GM23338 (cell line): ENCODE measurements at regions not wholly inside any gene's neighbourhood (a gene's known extent, or its start where the extent isn't known, plus 50 kb on each side); places are given as distances from the start of the nearest gene placed in this dataset.

Experiments used
- ATAC-seq: fragments of 200-7000 bp; cut with Tn5 transposase; 3 replicates; pipeline ENCODE4 v1.9.1; 2020
- DNase-seq: peaks from one replicate; pipeline ENCODE4 v3.0.0-alpha.2; 2015; ENCODE audit warnings: low spot score
- H2AFZ ChIP-seq: fragments of 200-600 bp; sonication (generic); 2 replicates; pipeline ENCODE4 v1.8.0; 2016; ENCODE audit warnings: antibody characterized with exemption, mild to moderate bottlenecking, moderate library complexity
- H3F3A ChIP-seq: fragments of 200-600 bp; sonication (generic); replicated peaks from 2 replicates; pipeline ENCODE4 v1.8.0; 2017; ENCODE audit warnings: antibody characterized with exemption, mixed run types, low read depth
- H3K27ac ChIP-seq: fragments of 200-600 bp; sonication (generic); 2 replicates; pipeline ENCODE4 v1.6.1; 2016; ENCODE audit warnings: low read depth
- H3K27me3 ChIP-seq: fragments of 200-600 bp; sonication (generic); 2 replicates; pipeline ENCODE4 v1.8.0; 2016; ENCODE audit warnings: mild to moderate bottlenecking, mixed run types, moderate library complexity; ENCODE audit not compliant: insufficient read depth
- H3K36me3 ChIP-seq: fragments of 200-600 bp; sonication (generic); 2 replicates; pipeline ENCODE4 v1.8.0; 2016; ENCODE audit warnings: mild to moderate bottlenecking; ENCODE audit not compliant: insufficient read depth
- H3K4me1 ChIP-seq: fragments of 200-600 bp; sonication (generic); 2 replicates; pipeline ENCODE4 v1.8.0; 2016; ENCODE audit warnings: mild to moderate bottlenecking, moderate library complexity; ENCODE audit not compliant: insufficient read depth
- H3K4me2 ChIP-seq: fragments of 200-600 bp; sonication (generic); 2 replicates; pipeline ENCODE4 v1.7.1; 2017; ENCODE audit warnings: mixed run types
- H3K4me3 ChIP-seq: fragments of 200-600 bp; sonication (generic); 2 replicates; pipeline ENCODE4 v1.6.1; 2016; ENCODE audit warnings: mixed run types
- H3K79me2 ChIP-seq: fragments of 200-600 bp; sonication (generic); replicated peaks from 2 replicates; pipeline ENCODE4 v1.8.0; 2017; ENCODE audit warnings: mild to moderate bottlenecking; ENCODE audit not compliant: insufficient read depth
- H3K9me2 ChIP-seq: fragments of 200-600 bp; sonication (generic); 2 replicates; pipeline ENCODE4 v1.8.0; 2017; ENCODE audit not compliant: insufficient read depth
- H4K20me1 ChIP-seq: fragments of 200-600 bp; sonication (generic); replicated peaks from 2 replicates; pipeline ENCODE4 v1.8.0; 2017; ENCODE audit warnings: mild to moderate bottlenecking; ENCODE audit not compliant: insufficient read depth
- H3K27ac Mint-ChIP-seq: 2 replicates; pipeline ENCODE4 v1.8.0; 2020; ENCODE audit warnings: inconsistent platforms, mild to moderate bottlenecking, moderate library complexity, mixed read lengths
- H3K27me3 Mint-ChIP-seq: 3 replicates; pipeline ENCODE4 v1.8.0; 2022; ENCODE audit warnings: low read depth, mild to moderate bottlenecking, moderate library complexity, mixed read lengths, inconsistent platforms; ENCODE audit not compliant: insufficient read depth, poor library complexity
- H3K36me3 Mint-ChIP-seq: 3 replicates; pipeline ENCODE4 v1.8.0; 2021; ENCODE audit warnings: low read depth, mild to moderate bottlenecking, inconsistent platforms, moderate library complexity, mixed read lengths
- H3K4me1 Mint-ChIP-seq: 3 replicates; pipeline ENCODE4 v1.8.0; 2020; ENCODE audit warnings: mild to moderate bottlenecking, inconsistent platforms, mixed read lengths
- H3K4me3 Mint-ChIP-seq: 3 replicates; pipeline ENCODE4 v1.8.0; 2021; ENCODE audit warnings: moderate library complexity, mild to moderate bottlenecking, inconsistent platforms, mixed read lengths
- H3K9me3 Mint-ChIP-seq: 3 replicates; pipeline ENCODE4 v1.8.0; 2020; ENCODE audit warnings: moderate library complexity, mild to moderate bottlenecking, inconsistent platforms, mixed read lengths
- CREB1 ChIP-seq: fragments of 250-450 bp; sonication (Bioruptor Pico); IDR thresholded peaks from 2 replicates; pipeline ENCODE4 v1.5.0; 2020; ENCODE audit warnings: low read depth, mild to moderate bottlenecking, moderate library complexity
- EZH2 ChIP-seq: fragments of 200-600 bp; sonication (generic); IDR thresholded peaks from one replicate; pipeline ENCODE4 v1.8.0; 2017; ENCODE audit warnings: antibody characterized with exemption, mild to moderate bottlenecking, low read depth; ENCODE audit not compliant: unreplicated experiment
- EZH2phosphoT487 ChIP-seq: fragments of 200-600 bp; sonication (generic); IDR thresholded peaks from one replicate; pipeline ENCODE4 v1.8.1; 2018; ENCODE audit warnings: antibody characterized with exemption; ENCODE audit not compliant: unreplicated experiment
- JUNB ChIP-seq: IDR thresholded peaks from one replicate; pipeline ENCODE4 v1.6.1; 2016; ENCODE audit warnings: antibody characterized with exemption; ENCODE audit not compliant: unreplicated experiment
- NANOG ChIP-seq: IDR thresholded peaks from 2 replicates; pipeline ENCODE4 v1.6.1; 2016; ENCODE audit warnings: antibody characterized with exemption, borderline replicate concordance
- STAT1 ChIP-seq: IDR thresholded peaks from one replicate; pipeline ENCODE4 v1.6.1; 2016; ENCODE audit warnings: antibody characterized with exemption; ENCODE audit not compliant: unreplicated experiment
- ZNF114 ChIP-seq: fragments of 250-450 bp; sonication (Bioruptor Pico); IDR thresholded peaks from 2 replicates; pipeline ENCODE4 v1.5.0; 2020; ENCODE audit warnings: mild to moderate bottlenecking, moderate library complexity
- ZNF331 ChIP-seq: fragments of 250-450 bp; sonication (Bioruptor Pico); IDR thresholded peaks from 2 replicates; pipeline ENCODE4 v1.5.0; 2020; ENCODE audit warnings: low read depth, mild to moderate bottlenecking, moderate library complexity
- TF ChIP-seq, protein P1 (sequence below): IDR thresholded peaks from one replicate; pipeline ENCODE4 v1.6.1; 2018; ENCODE audit warnings: antibody characterized with exemption; ENCODE audit not compliant: unreplicated experiment
- TF ChIP-seq, protein P2 (sequence below), 2 experiments: fragments of 200-600 bp in 1 of 2; sonication (generic) in 1 of 2; conservative IDR thresholded peaks; 2 replicates each; pipeline versions ENCODE4 v1.5.1 to v1.6.1; 2016 to 2017; ENCODE audit warnings: antibody characterized with exemption in 2 of 2, low read depth in 2 of 2, mild to moderate bottlenecking in 2 of 2, moderate library complexity in 1 of 2
- TF ChIP-seq, protein P3 (sequence below): IDR thresholded peaks from 2 replicates; pipeline ENCODE4 v1.6.1; 2016; ENCODE audit warnings: antibody characterized with exemption

DNA sequence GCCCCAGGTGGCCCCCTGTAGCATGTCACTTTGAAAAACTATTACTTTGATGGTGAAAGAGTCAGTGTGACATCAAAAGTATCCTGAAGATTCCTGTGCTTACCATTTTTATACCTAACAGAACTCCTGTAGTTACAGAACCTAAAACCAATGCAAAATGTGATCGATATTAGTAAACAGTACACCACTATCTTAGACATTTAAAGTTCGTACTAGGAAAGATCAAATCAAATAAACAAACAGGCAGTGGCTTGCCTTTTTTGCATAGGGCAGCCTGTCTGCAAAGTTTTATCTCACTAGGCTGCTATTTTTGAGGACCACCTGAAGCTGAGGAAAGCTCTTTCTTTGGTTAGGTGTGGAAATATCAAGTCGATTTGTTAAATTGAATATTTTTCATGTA is 944.0 kb upstream of the CITED2 start (continued):
- TF ChIP-seq, protein P1, sequence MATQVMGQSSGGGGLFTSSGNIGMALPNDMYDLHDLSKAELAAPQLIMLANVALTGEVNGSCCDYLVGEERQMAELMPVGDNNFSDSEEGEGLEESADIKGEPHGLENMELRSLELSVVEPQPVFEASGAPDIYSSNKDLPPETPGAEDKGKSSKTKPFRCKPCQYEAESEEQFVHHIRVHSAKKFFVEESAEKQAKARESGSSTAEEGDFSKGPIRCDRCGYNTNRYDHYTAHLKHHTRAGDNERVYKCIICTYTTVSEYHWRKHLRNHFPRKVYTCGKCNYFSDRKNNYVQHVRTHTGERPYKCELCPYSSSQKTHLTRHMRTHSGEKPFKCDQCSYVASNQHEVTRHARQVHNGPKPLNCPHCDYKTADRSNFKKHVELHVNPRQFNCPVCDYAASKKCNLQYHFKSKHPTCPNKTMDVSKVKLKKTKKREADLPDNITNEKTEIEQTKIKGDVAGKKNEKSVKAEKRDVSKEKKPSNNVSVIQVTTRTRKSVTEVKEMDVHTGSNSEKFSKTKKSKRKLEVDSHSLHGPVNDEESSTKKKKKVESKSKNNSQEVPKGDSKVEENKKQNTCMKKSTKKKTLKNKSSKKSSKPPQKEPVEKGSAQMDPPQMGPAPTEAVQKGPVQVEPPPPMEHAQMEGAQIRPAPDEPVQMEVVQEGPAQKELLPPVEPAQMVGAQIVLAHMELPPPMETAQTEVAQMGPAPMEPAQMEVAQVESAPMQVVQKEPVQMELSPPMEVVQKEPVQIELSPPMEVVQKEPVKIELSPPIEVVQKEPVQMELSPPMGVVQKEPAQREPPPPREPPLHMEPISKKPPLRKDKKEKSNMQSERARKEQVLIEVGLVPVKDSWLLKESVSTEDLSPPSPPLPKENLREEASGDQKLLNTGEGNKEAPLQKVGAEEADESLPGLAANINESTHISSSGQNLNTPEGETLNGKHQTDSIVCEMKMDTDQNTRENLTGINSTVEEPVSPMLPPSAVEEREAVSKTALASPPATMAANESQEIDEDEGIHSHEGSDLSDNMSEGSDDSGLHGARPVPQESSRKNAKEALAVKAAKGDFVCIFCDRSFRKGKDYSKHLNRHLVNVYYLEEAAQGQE, result no peak
- no peak for TF ChIP-seq JUNB
- TF ChIP-seq CREB1 (CRISPR knock-in tag), result no peak
- TF ChIP-seq EZH2, result no peak
- no peak for TF ChIP-seq EZH2phosphoT487
- TF ChIP-seq NANOG, result no peak
- no peak for TF ChIP-seq ZNF331 (CRISPR knock-in tag)
- TF ChIP-seq STAT1, result no peak
- TF ChIP-seq, protein P2, sequence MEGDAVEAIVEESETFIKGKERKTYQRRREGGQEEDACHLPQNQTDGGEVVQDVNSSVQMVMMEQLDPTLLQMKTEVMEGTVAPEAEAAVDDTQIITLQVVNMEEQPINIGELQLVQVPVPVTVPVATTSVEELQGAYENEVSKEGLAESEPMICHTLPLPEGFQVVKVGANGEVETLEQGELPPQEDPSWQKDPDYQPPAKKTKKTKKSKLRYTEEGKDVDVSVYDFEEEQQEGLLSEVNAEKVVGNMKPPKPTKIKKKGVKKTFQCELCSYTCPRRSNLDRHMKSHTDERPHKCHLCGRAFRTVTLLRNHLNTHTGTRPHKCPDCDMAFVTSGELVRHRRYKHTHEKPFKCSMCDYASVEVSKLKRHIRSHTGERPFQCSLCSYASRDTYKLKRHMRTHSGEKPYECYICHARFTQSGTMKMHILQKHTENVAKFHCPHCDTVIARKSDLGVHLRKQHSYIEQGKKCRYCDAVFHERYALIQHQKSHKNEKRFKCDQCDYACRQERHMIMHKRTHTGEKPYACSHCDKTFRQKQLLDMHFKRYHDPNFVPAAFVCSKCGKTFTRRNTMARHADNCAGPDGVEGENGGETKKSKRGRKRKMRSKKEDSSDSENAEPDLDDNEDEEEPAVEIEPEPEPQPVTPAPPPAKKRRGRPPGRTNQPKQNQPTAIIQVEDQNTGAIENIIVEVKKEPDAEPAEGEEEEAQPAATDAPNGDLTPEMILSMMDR (conservative IDR thresholded peaks at IDR 0.05; ENCODE audit: low read depth in 2 of 2), result no peak
- TF ChIP-seq, protein P3, sequence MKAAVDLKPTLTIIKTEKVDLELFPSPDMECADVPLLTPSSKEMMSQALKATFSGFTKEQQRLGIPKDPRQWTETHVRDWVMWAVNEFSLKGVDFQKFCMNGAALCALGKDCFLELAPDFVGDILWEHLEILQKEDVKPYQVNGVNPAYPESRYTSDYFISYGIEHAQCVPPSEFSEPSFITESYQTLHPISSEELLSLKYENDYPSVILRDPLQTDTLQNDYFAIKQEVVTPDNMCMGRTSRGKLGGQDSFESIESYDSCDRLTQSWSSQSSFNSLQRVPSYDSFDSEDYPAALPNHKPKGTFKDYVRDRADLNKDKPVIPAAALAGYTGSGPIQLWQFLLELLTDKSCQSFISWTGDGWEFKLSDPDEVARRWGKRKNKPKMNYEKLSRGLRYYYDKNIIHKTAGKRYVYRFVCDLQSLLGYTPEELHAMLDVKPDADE, result no peak

DNA sequence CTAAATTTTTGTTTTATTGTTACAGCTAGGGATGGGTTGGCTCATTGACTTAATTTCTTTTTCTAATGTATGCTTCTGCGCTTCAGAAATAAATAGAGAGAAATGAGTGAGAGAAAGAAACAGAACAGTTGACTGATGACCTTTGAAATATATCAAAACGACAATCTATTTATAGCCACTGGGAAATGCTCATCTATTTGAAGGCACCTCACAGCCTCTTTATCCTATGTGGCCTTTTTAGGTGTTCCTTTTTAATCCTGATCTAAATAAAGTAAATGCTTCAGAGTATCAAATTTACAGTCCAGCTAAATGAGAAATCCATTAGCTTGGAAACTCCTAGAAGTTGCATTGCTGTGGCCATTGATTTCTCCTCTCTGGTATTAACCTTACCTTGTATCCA is 943.5 kb upstream of the CITED2 start:
- Histone ChIP-seq H3K4me2 (no peak overlapping the region), H3K36me3 (no peaks in the 10 kb centered on the region), H3K4me3 (no peak overlapping the region), H3K79me2 (no peaks in the 10 kb centered on the region), H3K27me3 (no peaks in the 10 kb centered on the region), H3F3A (no peaks in the 10 kb centered on the region), H3K9me2 (0 out of 2 replicates have a peak, but pooled peaks cover 4% of the 10 kb centered on the region), H2AFZ (no peak overlapping the region), H3K4me1 (peaks cover 9% of the 10 kb centered on the region; the same call in 1 of the 2 replicates), H3K27ac (no peak overlapping the region), H4K20me1 (no peaks in the 10 kb centered on the region)
- DNase-seq (no peak), ATAC-seq (no peak)
- Mint-ChIP-seq H3K9me3 (0 out of 3 replicates have a peak, but pooled peaks cover 4% of the 10 kb centered on the region), H3K36me3 (peaks cover 3% of the 10 kb centered on the region; the same call in 1 of the 3 replicates), H3K4me1 (peaks cover 4% of the 10 kb centered on the region), H3K27ac (no peak overlapping the region), H3K4me3 (no peak overlapping the region), H3K27me3 (no peaks in the 10 kb centered on the region)
- no peak for TF ChIP-seq ZNF114 (CRISPR knock-in tag)
- TF ChIP-seq, protein P1, result no peak
